Fibroblast of skin of right biceps (primary cell): ENCODE measurements at regions not wholly inside any gene's neighbourhood (a gene's known extent, or its start where the extent isn't known, plus 50 kb on each side); places are given as distances from the start of the nearest gene placed in this dataset.
"Not testable (repeated sequence)": the region's sequence is repeated elsewhere in the genome, so short reads cannot be mapped to it uniquely, and the experiment has no call there.

Experiments used
- DNase-seq: peaks from one replicate; pipeline ENCODE4 v3.0.0-alpha.2; 2013

DNA sequence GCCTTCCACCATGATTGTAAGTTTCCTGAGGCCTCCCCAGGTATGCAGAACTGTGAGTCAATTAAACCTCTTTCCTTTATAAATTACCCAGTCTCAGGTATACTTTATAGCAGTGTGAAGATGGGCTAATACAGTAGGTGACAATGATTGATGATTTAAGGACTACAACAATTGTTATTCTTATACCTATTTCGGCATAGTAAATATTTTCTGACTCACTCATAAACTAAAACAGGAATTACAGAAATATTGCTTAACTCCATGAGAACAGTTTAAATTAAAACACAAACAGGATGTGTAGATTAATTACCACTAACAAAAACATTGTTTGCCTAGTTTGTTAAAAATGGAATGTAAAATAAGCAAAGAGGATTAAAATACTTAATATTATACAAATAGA lies 839.9 kb downstream of the LTN1 start:
- no peak for DNase-seq

DNA sequence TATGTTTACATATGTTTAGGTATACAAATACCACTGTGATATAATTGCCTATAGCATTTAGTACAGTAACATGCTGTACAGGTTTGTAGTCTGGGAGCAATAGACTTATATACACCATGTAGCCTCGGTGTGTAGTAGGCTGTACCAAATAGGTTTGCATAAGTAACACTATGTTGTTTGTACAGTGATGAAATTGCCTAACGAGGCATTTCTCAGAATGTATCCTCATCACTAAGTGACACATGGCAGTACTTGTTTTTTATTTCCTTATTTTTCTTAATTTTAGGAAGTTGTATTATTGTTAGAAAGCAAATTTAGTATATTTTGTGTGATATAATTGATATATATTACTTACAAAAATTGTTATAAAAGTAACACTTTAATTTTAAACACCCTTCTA lies 840.9 kb downstream of the LTN1 start:
- DNase-seq = no peak

DNA sequence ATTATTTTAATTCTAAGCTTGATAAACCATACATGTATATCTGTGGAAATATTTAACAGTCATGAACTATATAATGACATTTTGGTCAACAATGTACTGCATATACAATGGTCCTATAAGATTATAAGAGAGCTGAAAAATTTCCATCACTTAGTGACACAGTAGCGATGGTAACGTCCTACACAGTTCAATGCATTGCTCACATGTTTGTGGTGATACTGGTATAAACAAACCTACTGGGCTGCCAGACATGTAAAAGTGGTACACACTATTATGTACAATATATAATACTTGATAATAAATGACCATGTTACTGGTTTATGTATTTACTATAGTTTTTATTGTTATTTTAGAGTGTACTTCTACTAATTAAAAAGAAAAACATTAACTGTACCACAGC lies 841.9 kb downstream of the LTN1 start:
- no peak for DNase-seq

DNA sequence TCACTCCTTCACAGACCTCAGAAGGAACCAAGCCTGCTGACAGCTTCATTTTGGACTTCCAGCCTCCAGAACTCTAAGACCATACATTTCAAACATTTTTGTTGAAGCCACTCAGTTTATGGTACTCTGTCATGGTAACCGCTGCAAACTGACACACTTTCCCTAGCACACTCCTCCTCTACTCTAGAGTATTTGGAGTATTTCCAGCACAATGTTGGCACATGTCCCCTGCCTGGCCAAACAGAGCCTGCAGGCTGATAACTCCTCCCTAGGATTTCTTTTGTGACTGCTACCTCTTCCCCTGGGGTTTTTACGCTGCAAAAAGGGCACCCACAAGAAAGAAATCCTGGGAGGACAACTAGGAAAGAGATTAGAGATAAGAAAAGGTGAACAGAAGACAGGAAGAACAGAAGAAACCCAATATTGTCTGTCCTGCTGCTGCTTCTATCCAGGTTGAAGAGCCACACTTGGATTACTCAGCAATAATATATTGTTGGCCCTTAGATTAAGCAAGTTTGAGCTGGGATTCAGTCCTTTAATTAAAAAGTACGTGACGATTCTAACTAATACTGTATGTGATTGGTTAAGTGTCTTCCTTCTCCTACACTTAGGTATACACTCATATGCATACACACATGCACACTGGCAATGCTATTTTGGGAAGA lies 844.1 kb downstream of the LTN1 start:
- peak; percentile 43 for DNase-seq

DNA sequence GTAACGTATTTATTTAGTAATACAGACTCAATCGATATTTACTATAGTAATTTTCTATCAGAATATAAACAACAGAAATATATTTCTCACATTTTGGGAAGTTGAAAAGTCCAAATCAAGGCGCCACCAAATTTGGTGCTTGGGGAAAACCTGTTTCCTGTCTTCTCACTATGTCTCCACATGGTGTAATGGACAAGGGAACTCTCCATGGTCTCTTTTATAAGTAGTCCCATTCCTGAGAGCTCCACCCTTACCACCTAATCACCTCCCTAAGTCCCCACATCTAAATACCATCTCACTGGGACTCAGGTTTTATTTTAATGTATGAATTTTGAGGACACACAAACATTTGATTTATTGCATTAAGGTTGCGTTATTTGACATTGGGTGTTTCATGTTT lies 848.0 kb downstream of the LTN1 start:
- no peak for DNase-seq

DNA sequence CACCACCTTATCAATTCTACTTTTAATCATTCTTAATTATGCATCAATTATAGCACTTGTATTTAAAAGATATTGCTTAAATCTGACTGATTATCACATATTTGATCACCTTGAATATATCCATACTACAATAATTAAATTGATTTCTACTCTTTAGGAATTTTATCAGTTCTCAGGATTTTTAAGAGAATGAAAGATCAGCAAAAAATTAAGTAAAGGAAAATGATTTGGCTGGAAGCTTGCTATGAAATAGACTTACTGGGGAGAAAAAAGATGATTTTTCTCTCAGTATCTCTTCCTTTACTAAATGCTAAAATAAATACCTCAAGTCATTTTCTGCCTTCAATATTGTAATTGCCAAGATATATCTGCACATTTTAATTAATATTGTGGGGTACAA lies 848.6 kb downstream of the LTN1 start:
- DNase-seq = no peak

DNA sequence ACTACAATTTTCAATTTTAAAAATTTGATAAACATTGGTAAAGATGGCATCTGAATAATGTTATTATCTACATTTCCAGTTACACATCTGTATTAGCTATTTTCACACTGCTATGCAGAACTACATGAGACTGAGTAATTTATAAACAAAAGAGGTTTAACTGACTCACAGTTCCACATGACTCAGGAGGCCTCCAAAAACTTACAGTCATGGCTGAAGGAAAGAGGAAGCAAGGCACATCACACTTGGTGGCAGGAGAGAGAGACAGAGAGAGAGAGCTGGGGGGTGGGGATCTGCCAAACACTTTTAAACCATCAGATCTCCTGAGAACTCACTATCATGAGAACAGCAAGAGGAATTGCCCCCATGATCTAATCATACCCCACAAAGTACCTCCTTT lies 850.0 kb downstream of the LTN1 start:
- DNase-seq = peak; percentile 87

DNA sequence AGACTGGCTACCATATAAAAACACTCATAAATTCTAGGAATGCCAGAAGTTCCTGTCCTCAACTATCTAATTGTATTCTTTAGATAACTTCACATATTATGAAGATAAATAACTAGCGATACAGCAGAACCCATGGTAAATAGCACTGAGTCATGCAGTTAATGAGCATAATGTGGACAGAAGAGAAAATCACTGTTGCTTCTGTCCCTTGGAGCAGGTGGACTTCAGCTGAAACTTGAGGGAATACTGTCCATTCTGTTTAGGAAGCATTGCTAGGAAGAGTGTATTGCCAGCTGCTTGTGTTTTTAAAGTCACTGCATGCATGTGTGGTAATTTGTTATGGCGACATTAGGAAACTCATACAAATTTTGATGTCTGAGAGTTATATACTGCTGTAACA lies 854.4 kb downstream of the LTN1 start:
- DNase-seq = peak; percentile 22

DNA sequence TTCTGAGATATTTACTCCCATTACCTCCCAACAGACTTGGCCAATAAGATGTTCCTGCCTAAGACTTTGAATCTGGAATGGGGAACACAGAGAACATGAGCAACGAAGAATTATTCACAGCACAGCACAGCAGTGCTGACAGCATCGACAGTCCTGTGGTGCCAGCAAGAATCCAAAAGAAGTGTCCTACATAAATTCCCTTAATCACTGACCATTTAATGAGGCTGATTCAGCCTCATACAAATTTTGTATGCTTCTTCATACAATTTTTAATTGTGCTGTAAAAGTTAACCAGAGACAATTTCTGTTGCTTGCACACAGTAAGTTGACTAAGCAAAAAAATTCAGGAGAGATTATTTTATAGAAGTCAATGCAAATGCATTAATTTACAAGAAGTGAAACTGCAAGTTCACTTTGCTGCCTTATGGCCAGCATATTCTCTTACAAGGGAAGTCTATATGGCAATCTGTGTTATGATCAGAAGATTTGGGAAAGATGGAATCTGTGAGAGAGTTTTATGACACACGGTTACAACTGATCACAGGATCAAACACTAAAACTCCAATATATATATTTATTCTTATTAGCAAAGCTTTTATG lies 855.9 kb downstream of the LTN1 start:
- DNase-seq = peak; percentile 50

DNA sequence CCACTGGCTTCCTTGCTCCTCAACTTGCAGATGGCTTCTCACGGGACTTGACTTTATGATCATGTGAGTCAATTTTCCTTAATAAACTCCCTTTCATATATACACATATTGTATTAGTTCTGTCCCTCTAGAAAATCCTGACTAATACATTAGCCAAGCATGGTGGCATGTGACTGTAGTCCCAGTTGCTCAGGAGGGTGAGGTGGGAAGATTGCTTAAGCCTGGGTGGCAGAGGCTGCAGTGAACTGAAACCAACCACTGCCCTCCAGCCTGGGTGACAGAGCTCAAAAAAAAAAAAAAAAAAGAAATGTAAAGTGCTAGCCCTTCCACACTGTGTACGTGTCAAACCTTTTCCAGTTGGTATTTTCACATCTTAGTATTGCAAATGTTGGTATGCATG lies 857.0 kb downstream of the LTN1 start:
- no peak for DNase-seq

DNA sequence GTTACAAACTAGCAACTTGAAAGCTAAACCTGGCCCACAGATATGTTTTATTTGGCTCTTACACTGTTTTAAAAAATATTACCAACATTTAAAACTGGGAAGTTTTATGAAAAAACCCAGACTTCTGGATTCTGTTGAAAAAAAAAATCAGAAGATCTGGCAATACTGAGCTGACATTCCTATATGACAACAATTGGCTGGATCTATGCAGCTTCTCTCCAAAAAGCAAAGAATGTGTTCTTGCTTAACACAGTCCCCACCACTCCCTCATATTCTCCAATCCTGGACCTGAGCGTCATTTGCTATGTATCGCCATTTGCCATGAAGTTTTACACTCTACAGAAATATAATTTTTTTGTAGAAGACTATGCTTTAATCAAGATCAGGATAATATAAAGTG lies 859.6 kb downstream of the LTN1 start:
- DNase-seq = no peak

DNA sequence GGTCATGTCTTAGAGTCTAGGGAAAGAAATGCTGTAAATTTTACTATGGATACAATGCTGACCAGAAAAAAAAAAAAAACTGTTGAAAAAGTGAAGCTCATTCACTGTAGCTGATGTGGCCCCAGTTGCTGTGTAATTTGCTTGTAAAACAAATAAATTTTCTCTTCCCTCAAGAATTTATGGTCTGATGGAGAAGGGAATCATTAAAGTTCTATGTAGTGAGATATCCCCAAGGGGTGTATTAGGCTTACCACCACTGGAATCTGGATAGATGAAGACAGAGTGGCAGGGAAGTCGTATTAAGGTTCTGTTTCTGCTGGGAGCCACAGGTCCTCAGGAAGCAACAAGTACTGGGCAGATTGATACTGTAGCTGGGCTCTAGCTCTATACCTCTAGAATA lies 860.0 kb downstream of the LTN1 start:
- peak; percentile 53 for DNase-seq

DNA sequence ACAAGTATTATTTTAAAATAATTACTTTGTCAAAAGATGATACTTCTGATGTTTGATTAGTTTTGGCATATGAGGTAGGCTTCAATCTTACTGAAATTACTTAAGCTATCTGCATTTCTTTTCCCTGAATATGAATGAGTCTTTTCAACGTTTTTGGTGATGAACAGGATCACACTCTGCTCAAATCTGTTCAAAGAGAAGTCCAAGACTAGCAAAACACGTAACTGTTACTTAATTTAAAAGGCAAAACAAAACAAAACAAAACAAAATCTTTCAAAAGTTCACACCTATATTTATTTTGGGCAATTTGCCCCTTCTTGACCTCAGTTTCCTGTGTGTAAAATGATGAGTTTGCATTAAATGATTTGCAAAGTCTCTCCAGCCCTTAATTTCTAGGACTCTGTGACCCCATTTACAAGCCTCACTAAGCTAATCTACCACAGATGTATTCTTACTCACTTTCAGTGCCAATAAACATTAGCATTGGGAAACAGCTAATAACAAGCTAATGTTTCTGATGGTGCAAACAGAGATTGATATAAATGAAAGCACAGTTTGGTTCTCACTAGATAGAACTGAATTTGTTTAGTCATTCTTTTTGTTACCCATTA lies 865.4 kb downstream of the LTN1 start:
- DNase-seq = no peak

DNA sequence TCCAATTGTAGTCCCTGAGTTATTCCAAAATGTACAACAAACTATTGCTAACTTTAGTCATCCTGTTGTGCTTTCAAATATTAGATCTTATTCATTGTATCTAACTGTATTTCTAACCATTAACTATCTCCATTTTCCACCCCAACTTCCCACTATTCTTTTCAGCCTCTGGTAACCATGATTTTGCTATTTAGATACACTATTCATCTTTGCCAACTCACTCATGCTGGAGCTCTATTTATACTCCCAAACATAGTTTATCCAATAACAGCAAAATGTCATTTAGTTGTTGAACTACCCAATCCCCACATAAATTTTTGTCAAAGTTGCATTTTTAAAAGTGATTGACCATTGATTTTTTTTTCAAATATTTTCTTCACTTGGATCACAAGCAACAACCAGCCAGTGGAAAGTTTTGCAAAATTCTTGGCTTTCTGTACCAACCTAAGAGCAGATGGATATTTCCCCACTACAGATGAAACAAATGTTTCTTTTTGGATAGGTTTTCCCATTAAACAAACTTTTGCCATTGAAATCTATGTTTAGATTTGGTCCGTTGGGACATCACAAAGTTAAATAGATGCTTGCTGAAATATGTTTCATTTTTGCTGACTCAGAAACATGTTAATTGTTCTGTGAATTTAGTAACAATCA lies 866.0 kb downstream of the LTN1 start:
- no peak for DNase-seq

DNA sequence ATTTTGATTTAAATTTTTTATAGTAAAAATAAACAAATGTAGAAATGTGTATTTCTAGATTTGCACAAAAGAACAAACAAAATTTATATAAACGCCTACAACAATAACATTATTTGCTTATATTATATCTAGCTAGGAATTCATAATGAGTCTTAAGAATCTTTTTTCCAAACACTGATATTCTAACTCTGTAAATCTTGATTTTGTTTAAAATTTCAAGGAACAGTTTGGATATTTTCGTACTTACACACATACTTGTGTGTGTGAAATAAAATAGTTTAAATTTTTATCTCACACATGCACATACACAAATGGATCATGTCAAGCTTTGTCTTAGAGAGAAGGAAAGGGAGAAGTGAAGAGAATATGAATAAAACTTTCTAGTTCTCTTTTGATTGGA lies 868.1 kb downstream of the LTN1 start:
- DNase-seq = no peak

DNA sequence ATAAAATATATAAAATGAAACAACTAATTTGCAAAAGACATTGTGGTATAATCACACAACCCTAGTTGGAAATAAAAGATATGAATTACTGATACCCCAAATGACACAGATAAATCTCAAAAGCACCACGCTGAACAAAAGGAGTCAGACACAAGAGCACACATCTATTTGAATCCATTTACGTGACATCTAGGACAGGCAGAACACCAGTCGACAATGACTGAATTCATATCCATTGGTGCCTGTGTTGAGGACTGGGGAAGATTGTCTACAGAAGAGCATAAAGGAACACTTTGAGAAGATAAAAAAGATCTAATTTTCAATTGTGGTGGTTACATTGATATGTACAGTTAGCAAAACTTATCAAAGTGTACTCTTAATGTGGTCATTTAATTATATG lies 874.1 kb downstream of the LTN1 start:
- DNase-seq = no peak

DNA sequence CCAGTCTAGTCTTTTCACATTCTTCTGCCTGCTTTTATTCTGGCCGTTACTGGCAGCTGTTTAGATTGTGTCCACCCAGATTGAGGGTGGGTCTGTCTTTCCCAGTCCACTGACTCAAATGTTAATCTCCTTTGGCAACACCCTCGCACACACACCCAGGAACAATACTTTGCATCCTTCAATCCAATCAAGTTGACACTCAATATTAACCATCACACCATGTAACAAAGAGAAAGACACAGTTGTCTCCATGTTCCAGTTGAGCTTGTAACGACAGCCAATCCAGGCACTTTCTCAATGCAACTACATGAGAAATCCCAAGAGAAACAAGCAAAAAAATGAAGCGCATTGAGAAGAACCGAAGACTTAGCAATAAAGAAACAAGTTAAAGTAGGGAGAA lies 877.7 kb downstream of the LTN1 start:
- DNase-seq = not testable (repeated sequence)

DNA sequence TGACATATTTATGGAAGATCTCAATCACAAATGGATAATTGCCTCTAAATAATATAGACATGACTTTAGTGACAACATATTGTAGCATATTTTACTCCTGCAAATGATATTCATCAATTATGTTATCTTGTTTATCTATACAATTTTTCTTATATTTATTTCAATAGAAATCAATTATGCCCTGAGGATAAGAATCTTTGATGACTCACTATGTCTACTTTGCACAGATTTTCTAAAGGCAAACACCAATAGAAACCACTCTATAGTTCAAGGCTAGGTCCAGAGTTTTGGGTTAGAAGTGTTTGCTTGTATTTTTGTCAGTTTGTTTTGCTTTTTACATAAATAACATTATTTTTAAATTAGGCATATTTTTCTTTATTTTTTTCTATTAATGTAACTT lies 879.0 kb downstream of the LTN1 start:
- no peak for DNase-seq

DNA sequence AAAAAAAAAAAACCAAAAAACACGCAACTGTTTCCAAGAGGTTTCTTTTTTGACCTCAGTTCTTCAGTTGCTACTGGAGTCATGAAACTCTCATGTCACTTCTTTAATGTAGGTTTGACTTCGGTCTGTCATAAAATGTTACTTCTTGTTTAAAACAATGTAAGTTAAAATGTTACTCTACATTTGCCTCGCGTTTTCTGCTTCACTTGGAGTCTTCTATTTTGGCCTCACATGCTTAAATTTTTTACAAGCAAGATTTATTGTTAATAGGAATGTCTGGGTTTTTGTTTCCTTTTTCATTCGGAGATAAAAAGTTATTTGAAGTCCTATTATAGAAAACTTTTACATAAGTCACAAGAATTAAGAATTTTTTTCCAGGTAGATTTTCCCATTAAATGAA lies 880.2 kb downstream of the LTN1 start:
- DNase-seq = no peak

DNA sequence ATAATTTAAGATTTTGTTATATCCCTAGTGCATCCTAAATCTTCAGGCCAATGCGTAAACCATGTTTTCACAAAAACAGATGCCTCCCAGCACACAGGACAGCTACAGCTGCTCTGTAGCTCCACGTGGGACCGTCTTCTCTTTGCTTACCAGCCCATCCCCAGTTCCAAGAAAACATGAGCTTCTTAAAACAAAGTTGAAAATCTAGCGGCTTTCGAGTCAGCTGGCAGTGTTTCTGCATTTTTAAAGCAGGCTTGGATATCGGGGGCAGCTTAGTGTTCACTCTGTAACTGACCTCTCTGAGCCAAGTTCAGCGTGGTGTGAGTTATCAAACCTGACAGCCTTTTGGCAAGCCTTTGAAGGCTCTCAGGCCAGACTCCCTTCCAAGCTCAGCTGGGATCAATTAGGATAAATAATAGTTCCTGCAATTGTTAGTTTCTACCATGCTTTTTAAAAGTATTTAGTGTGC lies 881.5 kb downstream of the LTN1 start:
- peak; percentile 79 for DNase-seq

DNA sequence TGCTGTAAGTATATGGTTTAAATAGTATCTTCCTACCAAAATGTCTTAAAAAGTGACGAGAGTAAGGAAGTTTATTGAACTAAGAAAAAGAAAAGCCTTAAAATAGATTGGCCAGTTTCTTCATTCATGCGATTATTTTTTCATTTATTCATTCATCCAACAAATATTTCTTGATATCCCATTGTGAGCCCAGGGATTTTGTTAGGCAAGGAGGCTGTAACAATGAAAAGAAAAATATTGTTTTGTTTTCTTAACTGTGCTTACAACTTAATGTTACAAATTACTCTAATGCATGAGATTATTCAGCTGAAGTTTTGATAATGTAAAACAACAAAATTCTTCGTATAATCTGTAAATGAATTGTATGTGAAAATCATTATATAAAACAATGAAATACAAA lies 882.0 kb downstream of the LTN1 start:
- no peak for DNase-seq

DNA sequence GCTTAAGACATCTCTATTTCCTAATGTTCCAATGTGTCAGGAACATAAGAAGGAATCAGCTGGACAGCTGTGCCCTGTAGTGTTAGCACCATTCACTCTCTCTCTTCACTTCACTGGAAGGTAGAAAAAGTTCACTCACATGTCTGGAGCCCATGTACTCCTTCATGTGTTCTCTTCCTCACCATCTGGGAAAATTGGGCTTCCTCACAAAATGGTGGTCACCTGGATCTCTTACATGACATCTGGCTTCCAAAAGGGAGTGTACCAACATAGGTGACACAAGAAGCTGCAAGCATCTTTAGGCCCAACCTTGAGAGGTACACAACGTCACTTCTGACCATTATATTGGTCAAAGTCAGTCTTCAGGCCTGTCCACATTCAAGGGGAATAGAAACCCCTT lies 882.6 kb downstream of the LTN1 start:
- no peak for DNase-seq

DNA sequence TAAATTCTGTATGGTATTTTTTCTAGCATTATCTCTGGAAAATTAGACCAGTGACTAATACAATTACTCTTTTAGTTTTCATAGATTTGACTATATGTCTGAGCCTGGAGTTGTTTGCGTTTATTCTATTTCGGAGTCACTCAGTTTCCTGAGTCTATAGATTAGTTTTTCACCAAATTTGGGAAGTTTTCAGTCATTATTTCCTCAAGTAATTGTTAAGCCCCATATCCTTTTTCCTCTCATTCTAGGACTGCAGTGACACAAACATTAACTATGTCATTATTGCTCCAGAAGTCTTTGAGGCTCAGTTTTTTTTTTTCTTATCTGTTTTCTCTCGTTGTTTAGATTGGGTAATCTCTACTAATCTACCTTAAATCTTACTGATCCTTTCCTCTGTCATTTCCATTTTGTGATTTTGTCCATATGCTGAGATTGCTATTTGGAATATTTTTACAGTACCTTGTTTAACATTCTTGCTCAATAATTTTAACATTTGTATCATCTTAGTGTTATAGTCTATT lies 886.2 kb downstream of the LTN1 start:
- no peak for DNase-seq

DNA sequence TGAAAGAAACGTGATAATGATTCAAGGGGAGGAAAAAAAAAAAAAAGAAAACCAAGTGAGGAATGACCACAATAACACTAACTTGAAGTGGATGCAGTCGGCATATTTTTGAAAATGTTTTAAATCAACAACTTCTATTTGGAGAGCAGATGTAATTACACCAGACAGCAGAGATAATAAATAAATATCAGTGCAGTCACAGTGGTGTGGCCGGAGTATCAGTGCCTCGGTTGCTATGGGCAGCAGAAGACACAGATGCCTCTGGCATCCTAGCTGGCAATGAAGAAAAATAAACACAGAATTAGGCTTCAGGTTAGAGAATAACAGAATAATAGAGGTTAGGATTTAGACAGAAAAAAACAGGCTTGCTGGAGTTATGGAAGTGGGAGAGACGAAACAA lies 888.3 kb downstream of the LTN1 start:
- no peak for DNase-seq
